HG02763 (cell line): ENCODE measurements at regions not wholly inside any gene's neighbourhood (a gene's known extent, or its start where the extent isn't known, plus 50 kb on each side); places are given as distances from the start of the nearest gene placed in this dataset.

Source experiments
- ATAC-seq: cut with Tn5 transposase; IDR thresholded peaks from one replicate; pipeline ENCODE4 v1.9.1; 2021; ENCODE audit warnings: mild to moderate bottlenecking, moderate library complexity; ENCODE audit not compliant: unreplicated experiment

- no peak for ATAC-seq
Observed at GRCh38 chr5:31049936-31050704, 143.4 kb upstream of the CDH6 start.

- no peak for ATAC-seq
Observed at GRCh38 chr5:31049461-31049860, 144.0 kb upstream of the CDH6 start.

- no peak for ATAC-seq
Observed at GRCh38 chr5:31048282-31049270, 144.9 kb upstream of the CDH6 start.

- no peak for ATAC-seq
Observed at GRCh38 chr5:31047621-31048020, 145.9 kb upstream of the CDH6 start.

- no peak for ATAC-seq
Observed at GRCh38 chr5:31047007-31047406, 146.5 kb upstream of the CDH6 start.

GRCh38 chr5:31036411-31036810 is 157.1 kb upstream of the CDH6 start:
- ATAC-seq, result no peak

GRCh38 chr5:31033295-31033694 is 160.2 kb upstream of the CDH6 start:
- ATAC-seq, result no peak

- no peak for ATAC-seq
Observed at GRCh38 chr5:31029925-31030324, 163.6 kb upstream of the CDH6 start.

GRCh38 chr5:31027721-31028120 is 165.8 kb upstream of the CDH6 start:
- no peak for ATAC-seq

- no peak for ATAC-seq
Observed at GRCh38 chr5:31023105-31023504, 170.4 kb upstream of the CDH6 start.

GRCh38 chr5:31021181-31021624 is 172.3 kb upstream of the CDH6 start:
- ATAC-seq, result no peak

- no peak for ATAC-seq
Observed at GRCh38 chr5:31008231-31008630, 185.3 kb upstream of the CDH6 start.

- no peak for ATAC-seq
Observed at GRCh38 chr5:31007672-31008071, 185.8 kb upstream of the CDH6 start.

- ATAC-seq, result no peak
Observed at GRCh38 chr5:31000287-31000686, 193.2 kb upstream of the CDH6 start.

GRCh38 chr5:30997681-30998080 is 195.8 kb upstream of the CDH6 start:
- ATAC-seq, result no peak

GRCh38 chr5:30994902-30995301 is 198.6 kb upstream of the CDH6 start:
- ATAC-seq, result no peak

- no peak for ATAC-seq
Observed at GRCh38 chr5:30994176-30994575, 199.3 kb upstream of the CDH6 start.

GRCh38 chr5:30991462-30991861 is 202.0 kb upstream of the CDH6 start:
- no peak for ATAC-seq

- ATAC-seq, result no peak
Observed at GRCh38 chr5:30981576-30981975, 211.9 kb upstream of the CDH6 start.

GRCh38 chr5:30968971-30969370 is 224.5 kb upstream of the CDH6 start:
- no peak for ATAC-seq

GRCh38 chr5:30960036-30960435 is 233.4 kb upstream of the CDH6 start:
- ATAC-seq, result no peak

- ATAC-seq, result no peak
Observed at GRCh38 chr5:30959238-30959637, 234.2 kb upstream of the CDH6 start.
